ENCODE measurements at regions not wholly inside any gene's neighbourhood (a gene's known extent, or its start where the extent isn't known, plus 50 kb on each side); places are given as distances from the start of the nearest gene placed in this dataset.

DNA sequence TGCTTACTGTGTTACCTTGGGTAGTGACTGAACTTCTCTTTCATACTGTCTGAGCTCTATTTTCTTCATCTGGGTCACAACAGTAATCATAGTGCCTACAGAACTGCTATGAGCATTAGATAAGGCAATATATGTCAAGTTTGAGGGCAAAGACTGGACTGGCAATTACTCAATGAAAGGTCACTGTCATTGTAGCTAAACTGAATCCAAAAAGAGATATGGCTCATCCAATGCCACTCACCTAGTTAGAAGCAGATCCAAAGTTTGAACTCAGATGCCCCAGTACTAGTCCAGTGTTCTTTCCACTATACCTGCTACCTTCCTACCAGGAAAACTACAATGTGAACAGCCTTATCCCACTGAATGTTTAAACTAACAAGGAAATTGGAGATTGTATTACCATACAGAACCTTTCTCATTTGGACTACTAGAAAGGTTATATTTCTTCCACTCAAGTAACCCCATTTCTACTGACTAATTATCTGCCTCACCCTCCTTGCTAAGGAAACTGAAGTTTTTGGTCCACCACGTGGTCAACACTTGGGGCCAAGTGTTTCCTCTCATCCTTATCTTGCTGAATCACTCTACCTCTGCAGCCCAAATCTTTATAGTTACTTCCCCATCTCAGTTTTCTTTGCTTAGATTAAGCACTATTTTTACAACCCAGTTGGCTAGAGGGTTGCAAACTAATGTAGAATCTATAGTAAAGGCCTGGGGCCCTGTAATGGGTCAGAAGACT lies 202.3 kb upstream of the LPP start:
- DNase-seq (ENCODE audit: low read depth in 2 of 2), result no peak

DNA sequence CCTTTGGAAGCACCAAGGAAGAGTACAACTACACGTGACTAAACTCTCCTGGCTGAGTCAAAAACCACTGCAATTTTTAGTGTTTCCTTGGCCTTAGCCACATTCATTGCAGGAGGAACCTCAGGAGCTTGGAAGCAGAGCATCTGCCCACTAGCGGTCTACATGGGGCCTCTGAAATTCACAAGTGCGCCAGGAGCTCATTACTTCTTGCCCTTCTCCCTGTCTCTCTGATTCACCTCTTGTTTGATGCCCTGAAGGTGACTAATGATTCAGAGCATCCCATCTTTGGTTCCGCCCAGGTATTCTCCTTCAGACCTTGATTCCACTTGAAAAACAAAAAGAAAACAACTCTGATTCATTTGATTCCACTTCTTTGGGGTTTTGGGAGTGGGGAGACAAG lies 201.1 kb upstream of the LPP start:
- DNase-seq (ENCODE audit: low read depth in 2 of 2), result no peak

DNA sequence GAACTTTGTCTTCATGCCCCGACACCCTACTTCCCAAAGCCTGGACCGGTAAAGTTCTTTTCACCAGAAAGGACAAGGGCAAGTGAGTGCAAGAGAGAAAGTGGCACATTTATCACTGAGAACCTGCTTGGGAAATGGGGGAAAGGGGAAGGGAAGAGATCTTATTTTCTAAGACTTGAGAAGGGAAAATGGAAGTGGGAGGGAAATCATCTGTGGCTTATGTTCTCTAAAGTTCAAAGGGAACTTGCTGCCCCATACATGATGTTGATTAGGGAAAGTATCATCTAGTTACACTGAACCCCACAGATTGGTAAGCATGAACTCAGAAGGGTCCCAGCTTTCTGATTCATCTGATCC lies 199.5 kb upstream of the LPP start:
- DNase-seq (ENCODE audit: low read depth in 2 of 2), result no peak

DNA sequence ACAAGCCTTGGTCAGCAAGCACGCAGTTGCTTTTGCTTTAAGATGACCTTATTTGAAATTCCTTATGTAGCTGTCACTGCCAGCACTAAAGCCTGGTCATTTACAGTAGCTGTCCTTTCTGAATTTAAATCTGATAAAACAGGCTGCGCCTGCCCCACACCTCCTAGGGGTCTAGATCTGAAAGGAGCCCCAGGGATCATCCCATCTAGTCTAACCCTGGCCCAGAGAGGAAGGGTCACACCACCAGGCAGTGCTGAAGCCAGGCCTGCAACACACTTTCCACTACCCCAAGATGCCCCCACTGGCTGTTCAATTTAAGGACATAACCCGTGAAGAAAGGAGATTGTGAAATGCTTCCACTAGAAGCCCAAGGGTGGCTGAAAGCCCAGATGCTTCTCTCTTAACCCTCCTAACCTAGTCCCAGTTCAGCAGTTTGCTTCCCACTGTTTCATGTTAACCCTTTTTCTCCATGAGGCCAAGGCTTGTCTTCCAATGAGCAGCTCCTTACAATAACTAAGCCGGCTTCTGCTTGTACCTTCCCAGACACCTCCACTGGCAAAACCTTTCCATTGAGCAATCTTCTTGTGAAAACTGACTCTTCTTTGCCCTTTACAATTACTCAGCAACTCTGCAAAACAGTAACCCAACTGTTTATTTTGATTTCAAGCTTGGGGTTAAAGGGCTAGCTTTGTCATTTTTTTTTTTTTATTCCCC lies 198.9 kb upstream of the LPP start:
- peak in 1 of 2 donors; percentile 12 for DNase-seq (ENCODE audit: low read depth in 2 of 2)

DNA sequence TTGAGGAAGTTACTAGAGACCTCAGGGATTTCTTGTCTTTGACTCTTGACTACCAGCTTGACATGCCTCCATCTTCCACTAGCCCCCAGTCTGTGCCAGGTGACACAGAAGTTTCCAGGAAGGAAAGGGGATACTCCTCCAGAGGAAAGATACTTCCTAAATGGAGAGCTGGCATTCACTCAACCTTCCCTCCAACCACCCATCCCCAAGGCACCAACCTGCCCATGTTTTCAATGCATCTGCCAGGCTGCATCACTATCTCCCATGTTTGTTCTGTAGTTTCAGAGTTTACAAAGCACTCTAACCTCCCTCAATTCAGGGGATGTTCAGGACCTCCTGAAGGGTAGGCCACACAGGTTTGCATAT lies 198.4 kb upstream of the LPP start:
- no peak for DNase-seq (ENCODE audit: low read depth in 2 of 2)

DNA sequence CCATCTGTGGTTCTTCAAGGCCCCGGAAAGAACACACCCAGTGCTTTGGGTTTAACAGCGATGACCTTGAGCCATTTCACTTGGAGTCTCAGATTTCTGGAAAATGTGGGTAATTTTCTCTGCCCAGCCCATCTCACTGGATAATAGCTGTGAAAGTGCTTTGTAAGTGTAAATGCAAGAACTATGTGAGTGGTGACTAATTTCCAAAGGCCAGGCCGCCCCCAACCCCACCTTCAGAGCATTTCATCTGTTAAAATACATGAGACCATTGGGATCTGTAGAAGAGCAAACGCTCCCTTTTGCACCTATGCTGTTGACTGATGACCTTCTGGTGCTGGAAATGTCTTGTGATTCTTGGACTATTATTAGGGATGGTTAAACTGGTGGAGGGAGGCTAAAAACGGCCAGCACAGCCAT lies 196.8 kb upstream of the LPP start:
- no peak for DNase-seq (ENCODE audit: low read depth in 2 of 2)

DNA sequence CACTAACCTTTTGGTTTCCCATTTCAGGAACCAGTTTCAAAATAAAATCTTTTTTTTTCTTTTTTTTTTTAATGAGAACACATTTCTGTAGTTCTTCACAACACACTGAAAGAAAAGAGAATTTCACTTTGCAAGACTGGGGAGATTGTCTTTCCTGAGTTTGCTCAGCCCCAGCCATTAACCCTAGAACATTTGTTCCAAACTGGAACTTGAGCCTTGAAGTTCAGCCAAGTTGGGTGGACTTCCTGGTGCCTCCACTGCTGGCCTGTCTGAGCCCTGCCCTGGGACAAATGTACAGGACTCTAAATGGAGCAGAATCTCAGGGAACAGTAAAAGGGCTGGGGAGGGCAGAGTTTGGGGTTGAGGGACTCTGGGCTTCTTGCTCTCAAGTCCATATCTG lies 196.4 kb upstream of the LPP start:
- no peak for DNase-seq (ENCODE audit: low read depth in 2 of 2)

DNA sequence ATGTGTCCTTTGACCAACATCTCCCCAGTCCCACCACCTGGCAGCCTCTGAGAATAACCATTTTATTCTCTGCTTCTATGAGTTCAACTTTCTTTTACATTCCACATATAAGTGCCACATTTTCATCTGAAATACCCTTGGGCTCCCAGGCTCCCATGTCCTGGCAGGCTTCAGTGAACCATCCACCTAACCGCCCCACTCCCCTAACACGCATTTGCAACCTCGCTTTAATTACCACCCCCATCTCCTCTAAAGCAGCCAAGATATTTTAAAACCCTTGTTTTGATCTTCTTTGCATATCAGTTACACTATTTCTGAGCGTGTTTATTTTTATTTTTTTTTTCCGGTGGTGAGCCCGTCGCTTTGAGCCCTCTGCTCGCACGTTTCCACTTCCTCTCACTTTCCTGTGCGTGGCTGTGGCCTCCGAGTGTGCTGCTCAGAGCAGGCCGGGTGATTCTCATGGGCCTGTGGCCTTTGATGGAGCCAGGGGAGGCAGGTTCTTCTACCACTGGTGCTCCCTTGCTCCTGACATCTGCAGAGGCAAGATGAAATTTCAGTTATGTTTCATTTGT lies 195.4 kb upstream of the LPP start:
- DNase-seq (ENCODE audit: low read depth in 2 of 2), result no peak

DNA sequence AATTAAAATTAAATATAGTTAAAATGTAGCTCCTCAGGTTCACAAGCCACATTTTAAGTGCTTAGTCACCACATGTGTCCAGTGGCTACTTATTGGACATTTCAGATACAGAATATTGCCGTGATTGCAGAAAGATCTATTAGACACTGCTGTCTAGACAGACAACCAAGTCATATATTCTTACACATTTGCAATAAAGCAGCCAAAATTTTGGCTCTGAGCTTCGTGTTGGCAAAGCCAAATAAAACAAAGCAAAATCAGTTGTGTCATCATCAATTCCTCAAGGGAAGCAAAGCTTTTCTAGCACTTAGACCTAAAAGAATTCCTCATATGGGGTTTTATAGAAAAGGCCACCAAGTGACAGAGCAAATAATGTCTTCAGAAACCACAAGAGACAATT lies 193.1 kb upstream of the LPP start:
- DNase-seq (ENCODE audit: low read depth in 2 of 2), result no peak

DNA sequence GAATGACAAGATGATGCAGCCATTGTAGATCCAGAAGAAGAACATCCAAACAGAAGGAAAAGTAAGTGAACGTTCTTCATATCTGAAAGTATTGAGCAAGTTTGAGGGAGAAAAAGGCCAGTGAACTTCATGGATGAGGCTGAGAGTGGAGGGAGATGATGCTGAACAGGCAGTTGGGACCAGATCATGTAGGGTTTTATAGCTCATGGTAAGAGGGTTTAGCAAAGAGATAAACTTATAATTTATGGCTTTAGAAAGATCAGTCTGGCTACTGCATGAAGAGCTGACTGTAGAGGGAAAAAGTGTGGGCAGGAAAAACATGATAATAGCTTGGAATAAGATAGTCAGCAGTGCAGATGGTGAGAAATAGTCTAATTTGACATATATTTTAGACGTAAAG lies 192.6 kb upstream of the LPP start:
- no peak for DNase-seq (ENCODE audit: low read depth in 2 of 2)

DNA sequence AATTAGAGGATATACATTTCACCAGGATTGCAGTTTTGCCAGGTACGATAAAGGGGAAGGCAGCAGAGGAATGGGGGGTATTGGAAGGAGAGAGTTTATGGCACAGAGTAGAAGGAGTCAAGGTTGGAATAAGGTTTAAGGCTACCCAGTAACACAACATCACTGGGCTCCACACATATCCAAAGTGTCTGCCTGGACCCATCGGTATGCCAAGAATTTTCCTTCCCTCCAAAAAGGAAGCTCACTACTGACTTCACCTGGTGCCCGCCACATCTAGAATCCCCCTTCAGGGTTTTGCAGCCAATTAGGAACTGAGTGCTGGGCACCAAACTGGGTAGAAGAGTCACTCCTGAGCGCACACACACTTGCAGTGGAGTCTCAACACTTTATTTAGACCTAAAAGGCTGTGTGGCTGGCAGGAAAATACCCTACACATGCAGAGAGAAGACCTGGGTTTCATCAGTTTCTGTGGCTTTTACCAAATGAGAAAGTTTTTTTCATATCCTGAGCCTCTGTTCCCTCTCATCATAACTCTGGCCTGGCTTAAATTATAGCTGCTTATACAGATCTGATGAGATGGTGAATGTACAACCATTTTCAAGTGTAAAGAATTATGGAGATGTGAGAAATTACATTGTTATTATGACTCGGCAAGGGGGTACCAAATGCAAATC lies 190.8 kb upstream of the LPP start:
- no peak for DNase-seq (ENCODE audit: low read depth in 2 of 2)

DNA sequence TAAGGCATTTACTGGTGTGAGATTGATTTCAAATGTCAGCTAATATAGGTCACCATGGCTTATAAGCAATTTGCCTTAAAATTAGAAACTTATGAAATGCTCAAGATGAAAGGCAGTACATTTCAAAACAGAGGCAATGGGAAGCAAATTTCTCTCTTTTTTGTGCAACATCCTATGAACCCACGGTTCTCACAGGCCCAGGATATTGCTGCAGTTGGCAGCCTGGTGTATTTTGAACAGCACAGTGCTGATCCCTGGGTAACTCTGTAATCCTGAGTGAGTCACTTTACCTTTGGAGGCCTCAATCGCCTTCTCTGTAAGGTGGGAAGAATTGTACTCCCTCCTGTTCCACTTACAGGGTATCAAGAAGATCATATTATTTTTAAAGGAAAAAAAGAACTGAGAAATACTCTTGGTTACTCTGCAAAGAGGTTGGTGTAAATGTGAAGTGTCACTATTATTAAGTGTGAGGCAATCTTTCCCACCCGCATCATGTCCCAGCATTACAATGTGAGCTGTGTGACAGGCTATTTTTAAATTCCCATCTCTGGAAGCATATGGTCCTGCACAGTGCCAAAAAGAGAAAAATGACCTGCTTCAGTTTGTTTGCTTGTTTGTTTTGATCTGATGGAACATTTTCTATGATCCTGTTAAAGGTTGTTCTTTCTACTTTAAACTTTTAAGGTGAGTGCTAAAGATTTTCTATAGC lies 190.1 kb upstream of the LPP start:
- no peak for DNase-seq (ENCODE audit: low read depth in 2 of 2)

DNA sequence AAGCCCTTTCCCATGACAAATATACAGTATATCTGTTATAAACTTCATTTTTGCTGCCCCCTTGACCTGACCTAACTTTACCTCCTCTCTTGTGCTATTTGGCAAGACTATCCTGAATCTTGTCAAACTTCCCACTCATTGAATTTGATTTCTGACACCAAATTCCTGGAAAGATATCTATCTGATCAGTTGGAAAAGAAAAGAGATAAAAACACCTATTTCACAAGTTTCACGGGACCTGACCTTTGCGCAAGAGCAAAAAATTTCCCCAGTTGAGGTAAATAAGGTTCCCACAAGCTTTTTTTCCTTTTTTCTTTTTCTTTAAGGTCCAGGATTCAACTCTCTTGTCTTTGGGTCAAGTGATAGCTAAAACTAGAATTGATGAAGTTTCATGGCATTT lies 189.2 kb upstream of the LPP start:
- DNase-seq (ENCODE audit: low read depth in 2 of 2), result no peak

DNA sequence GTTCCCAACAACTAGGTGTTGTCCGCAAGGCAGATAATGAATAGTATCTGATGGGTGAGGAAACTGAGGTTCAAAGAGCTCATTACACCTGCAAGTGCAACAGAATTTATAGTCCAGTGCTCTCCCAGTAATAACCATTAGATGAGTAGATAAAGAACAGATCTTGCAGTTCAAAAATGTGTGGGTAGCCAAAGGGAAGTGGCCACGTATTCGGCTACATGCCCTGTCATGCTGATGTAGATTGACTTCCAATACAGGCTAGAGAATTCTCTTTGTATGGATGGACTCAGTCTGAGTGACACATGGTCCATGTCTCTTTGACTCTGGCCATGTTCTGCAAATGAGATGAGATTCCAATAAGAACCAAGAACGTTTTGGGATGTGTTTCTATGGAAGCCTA lies 187.9 kb upstream of the LPP start:
- no peak for DNase-seq (ENCODE audit: low read depth in 2 of 2)

DNA sequence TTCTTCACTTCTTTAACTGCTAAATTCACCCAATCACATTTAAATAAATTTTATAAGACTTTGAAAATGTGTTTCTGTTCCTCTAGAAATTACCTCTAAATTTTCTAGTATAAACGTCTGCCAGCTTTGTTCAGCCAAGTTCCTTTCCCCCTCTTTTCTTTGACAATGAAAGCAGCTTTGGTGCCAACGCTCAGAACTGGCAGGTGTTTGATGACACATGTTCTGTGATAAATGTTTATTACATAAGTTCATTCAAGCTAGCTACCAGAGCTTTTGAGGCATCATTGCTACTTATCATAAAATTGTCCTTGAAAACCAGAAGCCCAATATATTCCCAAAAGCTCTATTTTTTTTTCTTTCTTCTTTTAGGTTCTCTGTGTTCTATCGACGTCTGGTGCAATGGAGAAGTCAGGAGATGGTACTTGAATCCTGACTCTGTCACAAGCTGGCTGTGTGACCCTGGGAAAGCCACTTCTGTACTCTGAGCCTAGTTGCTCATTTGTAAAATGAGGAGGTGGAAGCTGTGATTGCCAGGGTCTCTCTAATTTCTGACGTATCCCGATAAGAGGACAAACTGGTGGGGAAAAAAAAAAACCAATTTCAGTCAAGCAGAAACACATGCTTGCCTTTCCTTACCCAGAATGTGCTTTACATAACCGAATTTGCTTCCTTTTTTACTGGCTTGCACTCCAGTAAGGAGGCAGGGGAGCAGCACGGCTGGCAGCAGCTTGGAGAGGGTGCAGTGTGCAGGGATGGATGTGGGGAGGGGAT lies 187.1 kb upstream of the LPP start:
- no peak for DNase-seq (ENCODE audit: low read depth in 2 of 2)

DNA sequence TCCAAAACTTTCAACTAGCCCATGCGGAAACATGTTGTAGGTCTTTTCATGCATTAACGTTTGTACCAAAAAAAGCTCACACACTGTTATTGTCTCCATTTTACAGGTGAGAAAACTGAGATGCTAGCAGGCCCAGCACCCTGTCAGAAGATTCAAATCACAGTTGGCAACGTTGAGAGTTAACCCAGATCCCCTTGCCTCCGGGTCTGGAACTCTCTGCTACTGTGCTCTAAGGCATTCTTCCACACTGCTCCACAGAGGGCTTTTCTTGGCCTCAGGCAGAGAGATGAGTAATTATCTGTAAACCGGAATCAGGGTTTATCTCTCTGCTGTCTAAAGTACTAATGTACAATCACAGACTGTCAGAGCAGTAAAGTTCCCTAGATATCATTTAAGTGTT lies 186.0 kb upstream of the LPP start:
- no peak for DNase-seq (ENCODE audit: low read depth in 2 of 2)

DNA sequence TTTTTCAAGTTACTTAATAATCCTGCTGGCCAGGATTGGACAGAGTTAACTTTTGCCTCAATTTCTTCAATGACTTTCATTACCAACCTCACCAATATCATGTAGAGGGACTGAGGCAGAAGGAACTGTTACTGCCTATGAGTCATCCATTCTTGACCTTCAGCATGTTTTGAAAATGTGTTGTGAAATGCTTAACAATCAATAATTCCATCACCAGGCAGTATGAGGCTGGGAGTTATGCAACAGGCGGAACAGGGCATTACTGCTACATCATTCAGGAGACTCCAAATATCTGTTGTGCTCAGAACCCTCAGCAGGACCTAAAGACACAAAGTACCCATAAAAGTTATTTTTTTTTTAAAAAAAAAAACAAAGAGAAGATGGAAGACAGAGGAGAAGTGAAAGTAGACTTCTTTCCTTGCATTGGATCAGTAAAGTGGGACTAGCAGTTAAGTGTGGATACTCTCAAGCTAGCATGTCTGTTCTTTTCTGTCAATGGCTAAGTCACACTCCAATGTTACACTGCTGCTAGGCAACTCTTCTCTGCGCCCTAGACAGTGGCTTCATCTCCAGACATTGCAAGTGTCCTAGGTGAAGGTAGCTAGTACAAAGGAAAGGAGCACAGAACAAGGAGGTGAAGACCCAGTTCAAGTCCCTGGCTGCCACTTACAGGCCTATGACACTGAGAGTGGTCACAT lies 184.9 kb upstream of the LPP start:
- no peak for DNase-seq (ENCODE audit: low read depth in 2 of 2)

DNA sequence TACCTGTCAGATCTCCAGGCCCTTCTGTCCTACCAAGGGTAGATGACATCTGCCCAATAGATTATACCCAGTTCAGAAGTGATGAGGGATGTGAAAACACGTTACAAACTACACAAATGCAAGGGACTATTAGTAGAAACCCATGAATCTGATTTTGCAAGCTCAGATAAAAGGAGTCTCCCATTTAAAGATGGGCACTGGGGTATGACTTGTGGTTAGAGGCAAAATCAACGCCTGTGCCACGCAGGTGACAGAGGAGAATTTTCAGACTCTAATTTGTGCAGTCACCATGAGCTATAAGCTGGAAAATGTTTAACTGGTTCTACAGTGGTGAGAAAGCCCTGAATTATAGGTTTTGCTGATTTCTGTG lies 184.4 kb upstream of the LPP start:
- no peak for DNase-seq (ENCODE audit: low read depth in 2 of 2)

DNA sequence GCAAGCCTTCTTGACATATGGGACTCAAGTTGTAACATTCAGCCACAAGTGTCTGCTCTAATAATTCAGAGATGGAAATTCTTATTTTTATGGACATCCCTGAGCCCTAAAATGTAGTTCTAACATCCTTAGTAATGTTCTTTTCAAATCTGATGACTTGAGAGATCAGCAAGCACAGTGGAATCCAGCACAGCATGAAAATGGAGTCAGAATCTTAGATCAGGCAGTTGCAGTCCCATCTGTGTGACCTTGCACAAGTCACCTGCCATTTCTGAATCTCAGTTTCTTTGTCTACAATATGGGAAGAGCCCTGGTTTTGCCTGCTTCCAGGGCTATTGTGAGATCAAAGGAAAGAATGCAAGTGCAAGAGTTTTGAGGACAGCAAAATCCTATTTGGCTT lies 183.9 kb upstream of the LPP start:
- no peak for DNase-seq (ENCODE audit: low read depth in 2 of 2)

DNA sequence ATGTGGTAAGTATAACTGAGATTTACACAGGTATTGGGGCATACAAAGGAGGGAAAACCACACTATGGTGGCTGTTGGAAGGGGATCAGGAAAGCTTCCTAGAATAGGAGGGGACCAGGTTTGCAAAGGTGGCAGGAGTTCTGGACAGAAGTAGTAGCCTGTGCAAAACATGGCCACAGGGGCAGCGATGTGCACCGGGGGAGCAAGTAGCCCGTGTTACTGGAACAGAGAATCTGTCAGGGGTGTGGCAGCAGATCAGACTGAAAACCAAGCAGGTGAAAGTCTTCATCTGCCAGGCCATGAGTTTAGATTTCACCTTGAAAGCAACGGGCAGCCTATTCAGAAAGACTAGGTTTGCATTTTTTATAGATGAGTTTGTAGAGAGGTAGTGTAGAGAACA lies 182.3 kb upstream of the LPP start:
- no peak for DNase-seq (ENCODE audit: low read depth in 2 of 2)

DNA sequence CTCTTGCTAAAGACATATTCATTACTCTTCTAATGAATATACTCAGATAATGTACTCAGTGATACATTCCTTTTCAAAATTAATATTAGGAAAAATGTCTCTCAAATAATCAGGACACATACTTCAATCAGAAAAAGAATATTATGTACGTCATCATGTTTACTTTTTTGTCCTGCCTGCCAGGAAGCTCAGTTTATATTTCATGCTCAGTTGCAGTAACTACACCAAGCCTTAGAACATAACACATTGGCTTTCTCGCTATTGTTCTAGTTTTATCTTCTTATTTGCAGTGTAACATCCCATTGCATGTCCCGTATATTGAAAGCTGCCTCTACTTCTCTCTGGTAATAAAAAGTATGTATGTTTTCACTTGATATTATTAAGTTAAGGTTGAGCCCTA lies 181.5 kb upstream of the LPP start:
- DNase-seq (ENCODE audit: low read depth in 2 of 2), result no peak

All from dermis microvascular lymphatic vessel endothelial cell (primary cell).